ENCODE measurements at regions not wholly inside any gene's neighbourhood (a gene's known extent, or its start where the extent isn't known, plus 50 kb on each side); places are given as distances from the start of the nearest gene placed in this dataset.

DNA sequence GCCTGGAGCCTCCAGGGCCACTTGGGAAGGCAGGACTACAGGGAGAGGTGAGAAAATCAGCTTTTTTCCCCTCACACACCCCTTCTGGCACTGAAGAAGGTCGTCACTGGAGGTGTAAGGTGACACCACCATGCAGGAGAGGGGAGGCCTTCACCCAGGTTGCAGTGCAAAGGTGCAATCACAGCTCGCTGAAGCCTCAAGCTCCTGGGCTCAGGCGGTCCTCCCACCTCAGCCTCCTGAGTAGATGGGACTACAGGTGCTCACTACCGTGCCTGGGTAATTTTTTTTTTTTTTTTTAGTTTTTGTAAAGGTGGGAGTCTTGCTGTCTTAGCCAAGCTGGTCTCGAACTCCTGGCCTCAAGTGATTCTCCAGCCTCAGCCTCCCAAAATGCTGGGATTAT is 93.6 kb downstream of the TNFAIP2 start:
- Histone ChIP-seq H3K27ac (ENCODE audit: low read depth in 1 of 2, low read length in 2 of 2) (no peak overlapping the region), H3K4me3 (ENCODE audit: low read depth in 1 of 3, low read length in 3 of 3) (no peak overlapping the region), H3K9me3 (ENCODE audit: control insufficient read depth in 4 of 4, low read length in 3 of 4) (no peaks in the 10 kb centered on the region), H3K27me3 (ENCODE audit: control insufficient read depth in 4 of 4, insufficient read depth in 4 of 4, low read length in 3 of 4) (no peaks in the 10 kb centered on the region), H3K9ac (ENCODE audit: low read depth in 1 of 2, low read length in 2 of 2) (no peak overlapping the region), H3K4me1 (ENCODE audit: control insufficient read depth in 4 of 4, insufficient read depth in 4 of 4, low read length in 3 of 4) (peaks cover 5 to 17% (median 6%) of the 10 kb centered on the region in 4 donors), H3K36me3 (ENCODE audit: control insufficient read depth in 4 of 4, insufficient read depth in 3 of 4, low read depth in 1 of 4, low read length in 3 of 4) (no peaks in the 10 kb centered on the region)
- DNase-seq (ENCODE audit: low spot score): no peak
- 92% methylated on average over 5 of the region's 5 CpGs for WGBS
- TF ChIP-seq HNF4G (IDR thresholded peaks at IDR 0.05) (no peak), FOXA1 (IDR thresholded peaks at IDR 0.05) (no peak), NR2F2 (IDR thresholded peaks at IDR 0.05) (no peak), JUND (IDR thresholded peaks at IDR 0.05) (no peak), TAF1 (conservative IDR thresholded peaks at IDR 0.05) (no peak), RAD21 (IDR thresholded peaks at IDR 0.05) (no peak), YY1 (IDR thresholded peaks at IDR 0.05) (no peak), FOXA2 (IDR thresholded peaks at IDR 0.05) (no peak), EGR1 (IDR thresholded peaks at IDR 0.05; ENCODE audit: low read depth in 2 of 2) (no peak), HNF4A (conservative IDR thresholded peaks at IDR 0.05) (no peak), SP1 (IDR thresholded peaks at IDR 0.05) (no peak)
- TF ChIP-seq, protein P1, sequence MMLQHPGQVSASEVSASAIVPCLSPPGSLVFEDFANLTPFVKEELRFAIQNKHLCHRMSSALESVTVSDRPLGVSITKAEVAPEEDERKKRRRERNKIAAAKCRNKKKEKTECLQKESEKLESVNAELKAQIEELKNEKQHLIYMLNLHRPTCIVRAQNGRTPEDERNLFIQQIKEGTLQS (IDR thresholded peaks at IDR 0.05): no peak
- TF ChIP-seq, protein P2, sequence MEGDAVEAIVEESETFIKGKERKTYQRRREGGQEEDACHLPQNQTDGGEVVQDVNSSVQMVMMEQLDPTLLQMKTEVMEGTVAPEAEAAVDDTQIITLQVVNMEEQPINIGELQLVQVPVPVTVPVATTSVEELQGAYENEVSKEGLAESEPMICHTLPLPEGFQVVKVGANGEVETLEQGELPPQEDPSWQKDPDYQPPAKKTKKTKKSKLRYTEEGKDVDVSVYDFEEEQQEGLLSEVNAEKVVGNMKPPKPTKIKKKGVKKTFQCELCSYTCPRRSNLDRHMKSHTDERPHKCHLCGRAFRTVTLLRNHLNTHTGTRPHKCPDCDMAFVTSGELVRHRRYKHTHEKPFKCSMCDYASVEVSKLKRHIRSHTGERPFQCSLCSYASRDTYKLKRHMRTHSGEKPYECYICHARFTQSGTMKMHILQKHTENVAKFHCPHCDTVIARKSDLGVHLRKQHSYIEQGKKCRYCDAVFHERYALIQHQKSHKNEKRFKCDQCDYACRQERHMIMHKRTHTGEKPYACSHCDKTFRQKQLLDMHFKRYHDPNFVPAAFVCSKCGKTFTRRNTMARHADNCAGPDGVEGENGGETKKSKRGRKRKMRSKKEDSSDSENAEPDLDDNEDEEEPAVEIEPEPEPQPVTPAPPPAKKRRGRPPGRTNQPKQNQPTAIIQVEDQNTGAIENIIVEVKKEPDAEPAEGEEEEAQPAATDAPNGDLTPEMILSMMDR (IDR thresholded peaks at IDR 0.05; ENCODE audit: low read depth, low read length, missing input control): no peak
- TF ChIP-seq, protein P3, sequence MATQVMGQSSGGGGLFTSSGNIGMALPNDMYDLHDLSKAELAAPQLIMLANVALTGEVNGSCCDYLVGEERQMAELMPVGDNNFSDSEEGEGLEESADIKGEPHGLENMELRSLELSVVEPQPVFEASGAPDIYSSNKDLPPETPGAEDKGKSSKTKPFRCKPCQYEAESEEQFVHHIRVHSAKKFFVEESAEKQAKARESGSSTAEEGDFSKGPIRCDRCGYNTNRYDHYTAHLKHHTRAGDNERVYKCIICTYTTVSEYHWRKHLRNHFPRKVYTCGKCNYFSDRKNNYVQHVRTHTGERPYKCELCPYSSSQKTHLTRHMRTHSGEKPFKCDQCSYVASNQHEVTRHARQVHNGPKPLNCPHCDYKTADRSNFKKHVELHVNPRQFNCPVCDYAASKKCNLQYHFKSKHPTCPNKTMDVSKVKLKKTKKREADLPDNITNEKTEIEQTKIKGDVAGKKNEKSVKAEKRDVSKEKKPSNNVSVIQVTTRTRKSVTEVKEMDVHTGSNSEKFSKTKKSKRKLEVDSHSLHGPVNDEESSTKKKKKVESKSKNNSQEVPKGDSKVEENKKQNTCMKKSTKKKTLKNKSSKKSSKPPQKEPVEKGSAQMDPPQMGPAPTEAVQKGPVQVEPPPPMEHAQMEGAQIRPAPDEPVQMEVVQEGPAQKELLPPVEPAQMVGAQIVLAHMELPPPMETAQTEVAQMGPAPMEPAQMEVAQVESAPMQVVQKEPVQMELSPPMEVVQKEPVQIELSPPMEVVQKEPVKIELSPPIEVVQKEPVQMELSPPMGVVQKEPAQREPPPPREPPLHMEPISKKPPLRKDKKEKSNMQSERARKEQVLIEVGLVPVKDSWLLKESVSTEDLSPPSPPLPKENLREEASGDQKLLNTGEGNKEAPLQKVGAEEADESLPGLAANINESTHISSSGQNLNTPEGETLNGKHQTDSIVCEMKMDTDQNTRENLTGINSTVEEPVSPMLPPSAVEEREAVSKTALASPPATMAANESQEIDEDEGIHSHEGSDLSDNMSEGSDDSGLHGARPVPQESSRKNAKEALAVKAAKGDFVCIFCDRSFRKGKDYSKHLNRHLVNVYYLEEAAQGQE (IDR thresholded peaks at IDR 0.05): no peak
- TF ChIP-seq, protein P4, sequence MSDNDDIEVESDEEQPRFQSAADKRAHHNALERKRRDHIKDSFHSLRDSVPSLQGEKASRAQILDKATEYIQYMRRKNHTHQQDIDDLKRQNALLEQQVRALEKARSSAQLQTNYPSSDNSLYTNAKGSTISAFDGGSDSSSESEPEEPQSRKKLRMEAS (IDR thresholded peaks at IDR 0.05): no peak

DNA sequence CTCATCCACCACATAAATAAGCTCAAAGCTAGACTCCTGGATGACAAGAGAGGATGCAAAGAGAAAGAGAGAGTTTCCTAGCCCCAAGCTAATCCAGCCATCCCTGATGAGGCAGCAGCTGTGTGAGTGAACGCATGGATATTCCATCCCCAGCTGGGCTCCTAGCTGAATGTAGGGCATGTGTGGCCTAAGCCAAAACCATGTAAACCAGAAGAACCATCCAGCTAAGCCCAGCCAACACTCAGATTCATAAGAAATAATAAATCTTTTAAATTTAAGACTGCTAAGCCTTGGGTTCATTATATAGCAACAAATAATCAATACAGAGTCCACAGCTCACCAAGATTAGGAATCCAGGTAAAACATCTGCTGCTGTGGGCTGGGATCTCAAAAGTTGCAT is 94.3 kb downstream of the TNFAIP2 start:
- H3K4me1 ChIP-seq (ENCODE audit: control insufficient read depth in 4 of 4, insufficient read depth in 4 of 4, low read length in 3 of 4): peaks cover 5 to 17% (median 6%) of the 10 kb centered on the region in 4 donors
- H3K27me3 ChIP-seq (ENCODE audit: control insufficient read depth in 4 of 4, insufficient read depth in 4 of 4, low read length in 3 of 4): no peaks in the 10 kb centered on the region
- H3K36me3 ChIP-seq (ENCODE audit: control insufficient read depth in 4 of 4, insufficient read depth in 3 of 4, low read depth in 1 of 4, low read length in 3 of 4): no peaks in the 10 kb centered on the region
- no peak for DNase-seq (ENCODE audit: low spot score)
- no peak overlapping the region for H3K27ac ChIP-seq (ENCODE audit: low read depth in 1 of 2, low read length in 2 of 2)
- no peak overlapping the region for H3K4me3 ChIP-seq (ENCODE audit: low read depth in 1 of 3, low read length in 3 of 3)
- H3K9ac ChIP-seq (ENCODE audit: low read depth in 1 of 2, low read length in 2 of 2): no peak overlapping the region
- H3K9me3 ChIP-seq (ENCODE audit: control insufficient read depth in 4 of 4, low read length in 3 of 4): no peaks in the 10 kb centered on the region
- WGBS: 100% methylated on average over 1 of the region's 1 CpG
- TF ChIP-seq TAF1 (conservative IDR thresholded peaks at IDR 0.05) (no peak), JUND (IDR thresholded peaks at IDR 0.05) (no peak), HNF4A (conservative IDR thresholded peaks at IDR 0.05) (no peak), SP1 (IDR thresholded peaks at IDR 0.05) (no peak), FOXA1 (IDR thresholded peaks at IDR 0.05) (no peak), FOXA2 (IDR thresholded peaks at IDR 0.05) (no peak), RAD21 (IDR thresholded peaks at IDR 0.05) (no peak), NR2F2 (IDR thresholded peaks at IDR 0.05) (no peak), EGR1 (IDR thresholded peaks at IDR 0.05; ENCODE audit: low read depth in 2 of 2) (no peak), HNF4G (IDR thresholded peaks at IDR 0.05) (no peak), GABPA (IDR thresholded peaks at IDR 0.05 in 1 of 2, conservative IDR thresholded peaks at IDR 0.05 in 1 of 2) (no peak), YY1 (IDR thresholded peaks at IDR 0.05) (no peak), RXRA (IDR thresholded peaks at IDR 0.05) (no peak)
- TF ChIP-seq, protein P1 (IDR thresholded peaks at IDR 0.05): no peak
- TF ChIP-seq, protein P4 (IDR thresholded peaks at IDR 0.05): no peak
- TF ChIP-seq, protein P5, sequence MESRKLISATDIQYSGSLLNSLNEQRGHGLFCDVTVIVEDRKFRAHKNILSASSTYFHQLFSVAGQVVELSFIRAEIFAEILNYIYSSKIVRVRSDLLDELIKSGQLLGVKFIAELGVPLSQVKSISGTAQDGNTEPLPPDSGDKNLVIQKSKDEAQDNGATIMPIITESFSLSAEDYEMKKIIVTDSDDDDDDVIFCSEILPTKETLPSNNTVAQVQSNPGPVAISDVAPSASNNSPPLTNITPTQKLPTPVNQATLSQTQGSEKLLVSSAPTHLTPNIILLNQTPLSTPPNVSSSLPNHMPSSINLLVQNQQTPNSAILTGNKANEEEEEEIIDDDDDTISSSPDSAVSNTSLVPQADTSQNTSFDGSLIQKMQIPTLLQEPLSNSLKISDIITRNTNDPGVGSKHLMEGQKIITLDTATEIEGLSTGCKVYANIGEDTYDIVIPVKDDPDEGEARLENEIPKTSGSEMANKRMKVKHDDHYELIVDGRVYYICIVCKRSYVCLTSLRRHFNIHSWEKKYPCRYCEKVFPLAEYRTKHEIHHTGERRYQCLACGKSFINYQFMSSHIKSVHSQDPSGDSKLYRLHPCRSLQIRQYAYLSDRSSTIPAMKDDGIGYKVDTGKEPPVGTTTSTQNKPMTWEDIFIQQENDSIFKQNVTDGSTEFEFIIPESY (IDR thresholded peaks at IDR 0.05): no peak
- TF ChIP-seq, protein P2 (IDR thresholded peaks at IDR 0.05; ENCODE audit: low read depth, low read length, missing input control): no peak

All from liver (tissue), 8 donors.